BJ (cell line): ENCODE measurements at regions not wholly inside any gene's neighbourhood (a gene's known extent, or its start where the extent isn't known, plus 50 kb on each side); places are given as distances from the start of the nearest gene placed in this dataset.

ENCODE experiments used
- CTCF ChIA-PET: fragments of 350-600 bp; formaldehyde crosslinking; extraction: SDS; loops from one replicate; lab custom pipeline; 2021; ENCODE audit warnings: antibody characterized with exemption, inconsistent platforms; lab: Yijun Ruan, JAX
- POLR2A ChIA-PET: fragments of 300-600 bp; sonication (Branson Sonifier 250); formaldehyde crosslinking; extraction: SDS; loops from one replicate; lab custom pipeline; 2021; ENCODE audit warnings: antibody characterized with exemption; lab: Charles Lee
- DNase-seq: peaks from one replicate; pipeline ENCODE4 v3.0.0-alpha.2; 2011; ENCODE audit warnings: low read depth
- H3K27me3 ChIP-seq: 2 replicates; pipeline ENCODE4 v1.6.0; 2011; ENCODE audit warnings: low read length; ENCODE audit not compliant: control insufficient read depth, insufficient read depth
- H3K36me3 ChIP-seq: 2 replicates; pipeline ENCODE4 v1.5.1; 2011; ENCODE audit warnings: low read length; ENCODE audit not compliant: control insufficient read depth, insufficient read depth
- H3K4me3 ChIP-seq: 2 replicates; pipeline ENCODE4 v1.5.1; 2011; ENCODE audit warnings: low read depth, mild to moderate bottlenecking, control low read depth, low read length
- CTCF ChIP-seq: IDR thresholded peaks from 2 replicates; pipeline ENCODE4 v1.5.1; 2011; ENCODE audit warnings: low read depth, mild to moderate bottlenecking, control low read depth, inconsistent platforms, low read length, moderate library complexity; ENCODE audit not compliant: insufficient read depth

GRCh38 chr14:82112210-82112839, 578.7 kb upstream of the SEL1L start:
- DNase-seq, result no peak
- ChIA-PET CTCF (no interaction called here), POLR2A (no interaction called here)
- Histone ChIP-seq H3K27me3 (no peaks in the 10 kb centered on the region), H3K36me3 (no peaks in the 10 kb centered on the region), H3K4me3 (no peak overlapping the region)
- no peak for TF ChIP-seq CTCF

GRCh38 chr14:82113007-82113406, 579.4 kb upstream of the SEL1L start:
- no peak for DNase-seq
- POLR2A ChIA-PET, result no interaction called here
- CTCF ChIA-PET, result no interaction called here

GRCh38 chr14:82113710-82114109, 580.1 kb upstream of the SEL1L start:
- no peak for DNase-seq
- TF ChIP-seq CTCF, result no peak
- ChIA-PET POLR2A (no interaction called here), CTCF (no interaction called here)
- Histone ChIP-seq H3K36me3 (no peaks in the 10 kb centered on the region), H3K27me3 (no peaks in the 10 kb centered on the region), H3K4me3 (no peak overlapping the region)

More at GRCh38 chr14:82113007-82113406, 579.4 kb upstream of the SEL1L start:
- no peak for TF ChIP-seq CTCF
- H3K27me3 ChIP-seq, result no peaks in the 10 kb centered on the region
- H3K36me3 ChIP-seq, result no peaks in the 10 kb centered on the region
- no peak overlapping the region for H3K4me3 ChIP-seq

GRCh38 chr14:82116721-82117120, 583.1 kb upstream of the SEL1L start:
- no peak for DNase-seq
- ChIA-PET POLR2A (no interaction called here), CTCF (no interaction called here)
- H3K4me3 ChIP-seq, result no peak overlapping the region
- no peak for TF ChIP-seq CTCF
- no peaks in the 10 kb centered on the region for H3K27me3 ChIP-seq
- H3K36me3 ChIP-seq, result no peaks in the 10 kb centered on the region

- Histone ChIP-seq H3K36me3 (no peaks in the 10 kb centered on the region), H3K4me3 (no peak overlapping the region), H3K27me3 (no peaks in the 10 kb centered on the region)
- TF ChIP-seq CTCF, result no peak
- ChIA-PET CTCF (no interaction called here), POLR2A (no interaction called here)
- DNase-seq, result no peak
These were observed 589.0 kb upstream of the SEL1L start for GRCh38 chr14:82122655-82123054.
